GM19395 (cell line): ENCODE measurements at regions not wholly inside any gene's neighbourhood (a gene's known extent, or its start where the extent isn't known, plus 50 kb on each side); places are given as distances from the start of the nearest gene placed in this dataset.

Experiments
- ATAC-seq: cut with Tn5 transposase; IDR thresholded peaks from one replicate; pipeline ENCODE4 v1.9.1; 2021; ENCODE audit warnings: mild to moderate bottlenecking, moderate library complexity; ENCODE audit not compliant: unreplicated experiment

GRCh38 chr2:33893824-33894223 lies 294.7 kb upstream of the FAM98A start:
- ATAC-seq, result no peak

GRCh38 chr2:33891616-33892015 lies 292.5 kb upstream of the FAM98A start:
- ATAC-seq, result no peak

- no peak for ATAC-seq
Measured at GRCh38 chr2:33890686-33891085, 291.6 kb upstream of the FAM98A start.

GRCh38 chr2:33877348-33878016 lies 278.4 kb upstream of the FAM98A start:
- no peak for ATAC-seq

- no peak for ATAC-seq
Measured at GRCh38 chr2:33873076-33873605, 274.0 kb upstream of the FAM98A start.

GRCh38 chr2:33859811-33860461 lies 260.8 kb upstream of the FAM98A start:
- peak; percentile 52 for ATAC-seq

GRCh38 chr2:33859176-33859575 lies 260.1 kb upstream of the FAM98A start:
- no peak for ATAC-seq

- no peak for ATAC-seq
Measured at GRCh38 chr2:33848486-33848885, 249.4 kb upstream of the FAM98A start.

GRCh38 chr2:33839791-33840190 lies 240.7 kb upstream of the FAM98A start:
- ATAC-seq, result no peak

- ATAC-seq, result no peak
Measured at GRCh38 chr2:33836628-33837027, 237.5 kb upstream of the FAM98A start.

GRCh38 chr2:33835911-33836310 lies 236.8 kb upstream of the FAM98A start:
- ATAC-seq, result no peak

GRCh38 chr2:33822964-33823363 lies 223.9 kb upstream of the FAM98A start:
- no peak for ATAC-seq

- no peak for ATAC-seq
Measured at GRCh38 chr2:33812707-33813106, 213.6 kb upstream of the FAM98A start.

GRCh38 chr2:33810046-33810835 lies 211.1 kb upstream of the FAM98A start:
- ATAC-seq, result no peak

GRCh38 chr2:33806041-33806440 lies 206.9 kb upstream of the FAM98A start:
- no peak for ATAC-seq

GRCh38 chr2:33804155-33804554 lies 205.1 kb upstream of the FAM98A start:
- ATAC-seq, result no peak

GRCh38 chr2:33796511-33796910 lies 197.4 kb upstream of the FAM98A start:
- ATAC-seq, result no peak

- no peak for ATAC-seq
Measured at GRCh38 chr2:33791625-33792024, 192.5 kb upstream of the FAM98A start.

GRCh38 chr2:33788044-33788443 lies 188.9 kb upstream of the FAM98A start:
- ATAC-seq, result no peak

- no peak for ATAC-seq
Measured at GRCh38 chr2:33786881-33787280, 187.8 kb upstream of the FAM98A start.

GRCh38 chr2:33785201-33786106 lies 186.4 kb upstream of the FAM98A start:
- ATAC-seq, result peak; percentile 95
